Esophagus muscularis mucosa (tissue), 3 donors: ENCODE measurements at regions not wholly inside any gene's neighbourhood (a gene's known extent, or its start where the extent isn't known, plus 50 kb on each side); places are given as distances from the start of the nearest gene placed in this dataset.

Experiments
- CTCF ChIP-seq, 3 experiments: fragments of 200-600 bp in 2 of 3; fragments of 450-650 bp in 1 of 3; sonication (generic) in 2 of 3; IDR thresholded peaks; one replicate each; pipeline ENCODE4 v1.5.1; 2017 to 2019; ENCODE audit warnings: antibody characterized with exemption in 3 of 3, mild to moderate bottlenecking in 2 of 3, moderate library complexity in 1 of 3
- EP300 ChIP-seq: sonication (generic); formaldehyde crosslinking; IDR thresholded peaks from one replicate; pipeline ENCODE4 v1.6.1; 2017; ENCODE audit warnings: antibody characterized with exemption

DNA sequence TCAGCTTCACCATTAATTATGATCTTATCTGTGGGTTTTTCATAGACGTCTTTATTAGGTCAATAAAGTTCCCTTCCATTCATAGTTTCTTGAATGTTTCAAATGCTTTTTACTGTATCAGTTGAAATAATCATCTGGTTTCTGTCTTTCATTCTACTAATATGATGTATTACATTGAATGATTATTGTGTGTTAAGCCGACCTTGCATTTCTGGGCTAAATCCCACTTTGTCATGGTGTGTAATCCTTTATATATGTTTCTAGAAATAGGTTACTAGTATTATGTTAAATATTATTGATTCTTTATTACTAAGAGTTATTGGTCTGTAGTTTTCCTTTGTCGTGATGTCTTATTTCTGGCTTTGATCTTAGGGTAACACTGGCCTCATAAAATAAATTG is 134.9 kb downstream of the FASLG start:
- no peak for TF ChIP-seq CTCF (IDR thresholded peaks at IDR 0.05)
- TF ChIP-seq EP300: no peak
